Uterus (tissue), 2 donors: ENCODE measurements at regions not wholly inside any gene's neighbourhood (a gene's known extent, or its start where the extent isn't known, plus 50 kb on each side); places are given as distances from the start of the nearest gene placed in this dataset.

Source experiments
- CTCF ChIP-seq, 4 experiments: fragments of 200-600 bp in 2 of 4; fragments of 450-650 bp in 2 of 4; sonication (generic) in 2 of 4; IDR thresholded peaks; one replicate each; pipeline ENCODE4 v1.5.1; 2016 to 2019; ENCODE audit warnings: antibody characterized with exemption in 4 of 4, mild to moderate bottlenecking in 2 of 4, moderate library complexity in 1 of 4
- POLR2A ChIP-seq, 2 donors: fragments of 450-650 bp; IDR thresholded peaks; one replicate each; pipeline ENCODE4 v1.6.1; 2016; ENCODE audit warnings: antibody characterized with exemption in 2 of 2, mild to moderate bottlenecking in 1 of 2, moderate library complexity in 1 of 2

DNA sequence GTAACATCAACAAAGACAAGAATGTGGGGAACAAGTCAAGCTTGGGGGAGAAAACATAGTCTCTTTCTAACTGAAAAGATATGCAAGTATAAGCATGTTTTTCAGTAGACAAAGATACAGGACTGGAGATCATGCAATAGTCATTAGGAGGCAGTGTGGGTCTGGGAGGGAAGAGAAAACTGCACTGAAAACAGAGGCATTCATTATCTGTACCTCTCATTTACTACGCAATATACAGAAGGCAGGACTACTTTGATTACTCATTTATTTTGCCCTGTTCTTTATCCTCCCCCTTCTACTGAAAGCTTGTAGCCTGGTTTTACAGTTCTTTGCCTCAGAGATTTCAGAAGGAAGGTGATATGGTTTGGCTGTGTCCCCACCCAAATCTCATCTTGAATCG is 341.2 kb downstream of the CRPPA start:
- TF ChIP-seq CTCF (IDR thresholded peaks at IDR 0.05) (no peak), POLR2A (IDR thresholded peaks at IDR 0.05) (no peak)
